ENCODE measurements at regions not wholly inside any gene's neighbourhood (a gene's known extent, or its start where the extent isn't known, plus 50 kb on each side); places are given as distances from the start of the nearest gene placed in this dataset.
A peak's percentile ranks its signal among the peaks of the same experiment; 100 is the strongest.
"Not testable (repeated sequence)": the region's sequence is repeated elsewhere in the genome, so short reads cannot be mapped to it uniquely, and the experiment has no call there.

- DNase-seq (ENCODE audit: low read depth) = no peak
Measured at GRCh38 chr6:166877906-166878305, 78.4 kb downstream of the RNASET2 start.

- DNase-seq (ENCODE audit: low read depth) = no peak
Measured at GRCh38 chr6:166877349-166877748, 79.0 kb downstream of the RNASET2 start.

- DNase-seq (ENCODE audit: low read depth) = no peak
Measured at GRCh38 chr6:166872531-166873009, 83.8 kb downstream of the RNASET2 start.

- DNase-seq (ENCODE audit: low read depth) = no peak
Measured at GRCh38 chr6:166870602-166871208, 85.6 kb downstream of the RNASET2 start.

- DNase-seq (ENCODE audit: low read depth) = no peak
Measured at GRCh38 chr6:166866839-166867637, 89.3 kb downstream of the RNASET2 start.

- no peak for DNase-seq (ENCODE audit: low read depth)
Measured at GRCh38 chr6:166864333-166864732, 92.0 kb downstream of the RNASET2 start.

GRCh38 chr6:166862978-166863530 is 93.3 kb downstream of the RNASET2 start:
- DNase-seq (ENCODE audit: low read depth) = no peak

GRCh38 chr6:166862287-166862977 is 93.9 kb downstream of the RNASET2 start:
- no peak for DNase-seq (ENCODE audit: low read depth)

GRCh38 chr6:166861961-166862286 is 94.4 kb downstream of the RNASET2 start:
- no peak for DNase-seq (ENCODE audit: low read depth)

- DNase-seq (ENCODE audit: low read depth) = no peak
Measured at GRCh38 chr6:166861304-166861703, 95.0 kb downstream of the RNASET2 start.

- no peak for DNase-seq (ENCODE audit: low read depth)
Measured at GRCh38 chr6:166860392-166860791, 96.0 kb downstream of the RNASET2 start.

- DNase-seq (ENCODE audit: low read depth) = no peak
Measured at GRCh38 chr6:166855416-166855815, 100.9 kb downstream of the RNASET2 start.

GRCh38 chr6:166853371-166854325 is 102.7 kb downstream of the RNASET2 start:
- no peak for DNase-seq (ENCODE audit: low read depth)

- DNase-seq (ENCODE audit: low read depth) = no peak
Measured at GRCh38 chr6:166852451-166852975, 103.8 kb downstream of the RNASET2 start.

- DNase-seq (ENCODE audit: low read depth) = no peak
Measured at GRCh38 chr6:166851911-166852310, 104.4 kb downstream of the RNASET2 start.

- no peak for DNase-seq (ENCODE audit: low read depth)
Measured at GRCh38 chr6:166851426-166851825, 104.9 kb downstream of the RNASET2 start.

GRCh38 chr6:166850677-166851076 is 105.7 kb downstream of the RNASET2 start:
- peak; percentile 8 for DNase-seq (ENCODE audit: low read depth)

- DNase-seq (ENCODE audit: low read depth) = no peak
Measured at GRCh38 chr6:166849749-166850183, 106.6 kb downstream of the RNASET2 start.

- DNase-seq (ENCODE audit: low read depth) = no peak
Measured at GRCh38 chr6:166848979-166849748, 107.2 kb downstream of the RNASET2 start.

GRCh38 chr6:166846446-166847142 is 109.8 kb downstream of the RNASET2 start:
- not testable (repeated sequence) for DNase-seq (ENCODE audit: low read depth)

Measured in CMK (cell line).